Left lung (tissue), 4 donors: ENCODE measurements at regions not wholly inside any gene's neighbourhood (a gene's known extent, or its start where the extent isn't known, plus 50 kb on each side); places are given as distances from the start of the nearest gene placed in this dataset.
A peak's percentile ranks its signal among the peaks of the same experiment; 100 is the strongest.

Experiments
- ATAC-seq: fragments of 200-7000 bp; cut with Tn5 transposase; one replicate; pipeline ENCODE4 v1.9.1; 2020; ENCODE audit warnings: moderate library complexity
- DNase-seq, 4 donors: peaks; one replicate each; pipeline ENCODE4 v3.0.0-alpha.2; 2013 to 2020
- H3K27ac ChIP-seq, 2 donors: fragments of 200-600 bp; sonication (generic) in 1 of 2; one replicate each; pipeline versions ENCODE4 v1.5.0 to v1.8.0; 2020 to 2021
- H3K27me3 ChIP-seq, 2 donors: fragments of 200-600 bp; sonication (generic) in 1 of 2; one replicate each; pipeline versions ENCODE4 v1.5.0 to v1.8.0; 2020 to 2021
- H3K36me3 ChIP-seq, 2 donors: fragments of 200-600 bp; sonication (generic) in 1 of 2; one replicate each; pipeline versions ENCODE4 v1.5.0 to v1.8.0; 2020 to 2021
- H3K4me1 ChIP-seq, 2 donors: fragments of 200-600 bp; one replicate each; pipeline ENCODE4 v1.8.0; 2021
- H3K4me3 ChIP-seq, 2 donors: fragments of 200-600 bp; sonication (generic) in 1 of 2; one replicate each; pipeline versions ENCODE4 v1.5.0 to v1.8.0; 2020 to 2021; ENCODE audit warnings: mild to moderate bottlenecking in 1 of 2
- H3K9me3 ChIP-seq, 2 donors: fragments of 200-600 bp; sonication (generic) in 1 of 2; one replicate each; pipeline versions ENCODE4 v1.5.0 to v1.8.0; 2020 to 2021
- CTCF ChIP-seq, 2 donors: fragments of 200-600 bp; sonication (generic) in 1 of 2; IDR thresholded peaks; one replicate each; pipeline versions ENCODE4 v1.5.0 to v1.8.0; 2021; ENCODE audit warnings: antibody characterized with exemption in 2 of 2
- intact Hi-C, 2 donors: fragments of 100-400 bp; cut with DNase I; formaldehyde crosslinking; loops; one replicate each; pipeline versions ENCODE4 v1.11.2 to v1.14.2; 2022
- donor health status: DM: no; HTN: yes; CAD: no.
- donor health status: DM: no; HTN: no; CAD: no.

- DNase-seq (no peak), ATAC-seq (no peak)
- Histone ChIP-seq H3K4me1 (no peaks in the 10 kb centered on the region), H3K4me3 (no peak overlapping the region), H3K36me3 (no peaks in the 10 kb centered on the region), H3K9me3 (no peaks in the 10 kb centered on the region), H3K27me3 (no peaks in the 10 kb centered on the region), H3K27ac (no peak overlapping the region)
- intact Hi-C loops: no loop called here
- TF ChIP-seq CTCF (IDR thresholded peaks at IDR 0.05): no peak
Measured at GRCh38 chr2:65688141-65688886, 255.9 kb upstream of the SPRED2 start.

GRCh38 chr2:65687614-65688013, 255.2 kb upstream of the SPRED2 start:
- Histone ChIP-seq H3K27me3 (no peaks in the 10 kb centered on the region), H3K9me3 (no peaks in the 10 kb centered on the region), H3K27ac (no peak overlapping the region), H3K4me1 (no peaks in the 10 kb centered on the region), H3K36me3 (no peaks in the 10 kb centered on the region), H3K4me3 (no peak overlapping the region)
- no peak for ATAC-seq
- intact Hi-C loops: no loop called here
- no peak for TF ChIP-seq CTCF (IDR thresholded peaks at IDR 0.05)
- DNase-seq: no peak

DNA sequence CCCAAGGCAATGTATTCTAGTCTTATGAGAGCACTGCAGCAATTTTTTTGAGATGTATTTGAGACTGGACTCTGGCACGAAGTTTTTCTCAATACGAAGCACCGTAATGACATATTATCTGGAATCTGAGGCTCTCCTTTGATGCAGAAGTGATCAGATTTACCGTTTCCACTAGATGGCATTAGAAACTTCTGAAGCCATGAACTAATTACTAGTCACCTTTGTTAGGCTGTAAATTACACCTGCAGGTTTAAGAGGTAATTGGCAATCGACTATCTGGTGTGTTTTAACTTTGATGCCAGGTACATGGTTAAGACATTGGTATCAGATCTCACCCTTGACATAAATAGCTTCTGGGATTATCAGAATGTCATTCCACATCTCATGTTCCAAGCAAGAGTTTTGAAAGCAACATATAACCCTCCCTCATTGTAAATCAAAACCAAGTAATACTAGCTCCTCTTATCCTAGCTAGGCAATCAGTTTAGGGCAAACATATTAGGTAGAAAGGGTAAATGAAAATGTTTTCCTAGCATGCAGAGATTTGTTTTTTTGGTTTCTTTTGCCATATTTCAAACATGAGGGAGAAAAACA, 254.6 kb upstream of the SPRED2 start:
- Histone ChIP-seq H3K4me3 (no peak overlapping the region), H3K27me3 (no peaks in the 10 kb centered on the region), H3K27ac (no peak overlapping the region), H3K4me1 (no peaks in the 10 kb centered on the region), H3K36me3 (no peaks in the 10 kb centered on the region), H3K9me3 (no peaks in the 10 kb centered on the region)
- ATAC-seq: no peak
- DNase-seq: no peak
- TF ChIP-seq CTCF (IDR thresholded peaks at IDR 0.05): no peak
- intact Hi-C loops: no loop called here

- DNase-seq (no peak), ATAC-seq (peak; percentile 30)
- Histone ChIP-seq H3K4me3 (no peak overlapping the region), H3K36me3 (no peaks in the 10 kb centered on the region), H3K27me3 (no peaks in the 10 kb centered on the region), H3K4me1 (no peaks in the 10 kb centered on the region), H3K27ac (no peak overlapping the region), H3K9me3 (no peaks in the 10 kb centered on the region)
- no peak for TF ChIP-seq CTCF (IDR thresholded peaks at IDR 0.05)
- intact Hi-C loops: no loop called here
Measured at GRCh38 chr2:65681503-65681902, 249.1 kb upstream of the SPRED2 start.

- intact Hi-C loops: no loop called here
- ATAC-seq: no peak
- DNase-seq: no peak
- H3K27me3 ChIP-seq: no peaks in the 10 kb centered on the region
- H3K4me1 ChIP-seq: no peaks in the 10 kb centered on the region
- no peak for TF ChIP-seq CTCF (IDR thresholded peaks at IDR 0.05)
- H3K36me3 ChIP-seq: no peaks in the 10 kb centered on the region
- H3K4me3 ChIP-seq: no peak overlapping the region
- H3K9me3 ChIP-seq: peaks cover 0 to 17% of the 10 kb centered on the region in 2 donors
- H3K27ac ChIP-seq: no peak overlapping the region
Measured at GRCh38 chr2:65678779-65679391, 246.5 kb upstream of the SPRED2 start.
